GM18909 (cell line): ENCODE measurements at regions not wholly inside any gene's neighbourhood (a gene's known extent, or its start where the extent isn't known, plus 50 kb on each side); places are given as distances from the start of the nearest gene placed in this dataset.
"Not testable (repeated sequence)": the region's sequence is repeated elsewhere in the genome, so short reads cannot be mapped to it uniquely, and the experiment has no call there.

Experiments used
- ATAC-seq: cut with Tn5 transposase; IDR thresholded peaks from one replicate; pipeline ENCODE4 v1.9.1; 2021; ENCODE audit warnings: mild to moderate bottlenecking; ENCODE audit not compliant: unreplicated experiment, poor library complexity

- ATAC-seq = no peak
These were observed 160.1 kb upstream of the NDST3 start for GRCh38 chr4:117874216-117874615.

- ATAC-seq = no peak
These were observed 144.3 kb upstream of the NDST3 start for GRCh38 chr4:117889978-117890377.

- no peak for ATAC-seq
These were observed 141.1 kb upstream of the NDST3 start for GRCh38 chr4:117893207-117893606.

GRCh38 chr4:117898496-117898895 lies 135.8 kb upstream of the NDST3 start:
- no peak for ATAC-seq

GRCh38 chr4:117900832-117901231 lies 133.5 kb upstream of the NDST3 start:
- no peak for ATAC-seq

- no peak for ATAC-seq
These were observed 126.6 kb upstream of the NDST3 start for GRCh38 chr4:117907646-117908045.

GRCh38 chr4:117908306-117909207 lies 125.7 kb upstream of the NDST3 start:
- ATAC-seq = no peak

GRCh38 chr4:117916728-117917127 lies 117.6 kb upstream of the NDST3 start:
- ATAC-seq = no peak

GRCh38 chr4:117922311-117922710 lies 112.0 kb upstream of the NDST3 start:
- ATAC-seq = not testable (repeated sequence)

GRCh38 chr4:117927823-117928222 lies 106.5 kb upstream of the NDST3 start:
- not testable (repeated sequence) for ATAC-seq

GRCh38 chr4:117941611-117942010 lies 92.7 kb upstream of the NDST3 start:
- no peak for ATAC-seq

- ATAC-seq = no peak
These were observed 84.7 kb upstream of the NDST3 start for GRCh38 chr4:117949621-117950020.

- no peak for ATAC-seq
These were observed 76.7 kb upstream of the NDST3 start for GRCh38 chr4:117957571-117957970.

- no peak for ATAC-seq
These were observed 68.7 kb upstream of the NDST3 start for GRCh38 chr4:117965622-117966021.

GRCh38 chr4:117968606-117969005 lies 65.7 kb upstream of the NDST3 start:
- no peak for ATAC-seq

GRCh38 chr4:117971403-117971802 lies 62.9 kb upstream of the NDST3 start:
- no peak for ATAC-seq

GRCh38 chr4:117983541-117984365 lies 50.5 kb upstream of the NDST3 start:
- no peak for ATAC-seq

- ATAC-seq = no peak
These were observed 50.0 kb upstream of the NDST3 start for GRCh38 chr4:117984366-117984680.
